Mammary epithelial cell (primary cell): ENCODE measurements at regions not wholly inside any gene's neighbourhood (a gene's known extent, or its start where the extent isn't known, plus 50 kb on each side); places are given as distances from the start of the nearest gene placed in this dataset.

ENCODE experiments used
- EZH2 ChIP-seq: IDR thresholded peaks from 2 replicates; pipeline ENCODE4 v1.6.1; 2012; ENCODE audit warnings: low read length, inconsistent platforms, borderline replicate concordance
- TF ChIP-seq, protein P1 (sequence below), 2 donors: IDR thresholded peaks in 1 of 2; conservative IDR thresholded peaks in 1 of 2; 2 replicates each; pipeline ENCODE4 v1.5.1; 2011 to 2012; ENCODE audit warnings: inconsistent platforms in 2 of 2, low read length in 2 of 2, mild to moderate bottlenecking in 2 of 2, control low read depth in 1 of 2, low read depth in 1 of 2; ENCODE audit not compliant: insufficient read depth in 1 of 2; ENCODE audit errors: extremely low read depth in 1 of 2

GRCh38 chr2:72035518-72036172 lies 112.0 kb downstream of the CYP26B1 start:
- TF ChIP-seq, protein P1, sequence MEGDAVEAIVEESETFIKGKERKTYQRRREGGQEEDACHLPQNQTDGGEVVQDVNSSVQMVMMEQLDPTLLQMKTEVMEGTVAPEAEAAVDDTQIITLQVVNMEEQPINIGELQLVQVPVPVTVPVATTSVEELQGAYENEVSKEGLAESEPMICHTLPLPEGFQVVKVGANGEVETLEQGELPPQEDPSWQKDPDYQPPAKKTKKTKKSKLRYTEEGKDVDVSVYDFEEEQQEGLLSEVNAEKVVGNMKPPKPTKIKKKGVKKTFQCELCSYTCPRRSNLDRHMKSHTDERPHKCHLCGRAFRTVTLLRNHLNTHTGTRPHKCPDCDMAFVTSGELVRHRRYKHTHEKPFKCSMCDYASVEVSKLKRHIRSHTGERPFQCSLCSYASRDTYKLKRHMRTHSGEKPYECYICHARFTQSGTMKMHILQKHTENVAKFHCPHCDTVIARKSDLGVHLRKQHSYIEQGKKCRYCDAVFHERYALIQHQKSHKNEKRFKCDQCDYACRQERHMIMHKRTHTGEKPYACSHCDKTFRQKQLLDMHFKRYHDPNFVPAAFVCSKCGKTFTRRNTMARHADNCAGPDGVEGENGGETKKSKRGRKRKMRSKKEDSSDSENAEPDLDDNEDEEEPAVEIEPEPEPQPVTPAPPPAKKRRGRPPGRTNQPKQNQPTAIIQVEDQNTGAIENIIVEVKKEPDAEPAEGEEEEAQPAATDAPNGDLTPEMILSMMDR (conservative IDR thresholded peaks at IDR 0.05 in 1 of 2, IDR thresholded peaks at IDR 0.05 in 1 of 2; ENCODE audit: extremely low read depth in 1 of 2, insufficient read depth in 1 of 2, low read depth in 1 of 2, low read length in 2 of 2): no peak
- TF ChIP-seq EZH2: no peak
